Activated CD8-positive, alpha-beta T cell treated with anti-CD3 and anti-CD28 coated beads for 36 hours (primary cell): ENCODE measurements at regions not wholly inside any gene's neighbourhood (a gene's known extent, or its start where the extent isn't known, plus 50 kb on each side); places are given as distances from the start of the nearest gene placed in this dataset.

Experiments
- ATAC-seq: fragments of 200-7000 bp; cut with Tn5 transposase; one replicate; pipeline ENCODE4 v1.10.0; 2021; ENCODE audit warnings: mild to moderate bottlenecking, moderate library complexity
- CTCF ChIA-PET: fragments of 350-600 bp; sonication (Branson Sonifier 250); formaldehyde crosslinking; loops from one replicate; lab custom pipeline; 2021; ENCODE audit warnings: antibody characterized with exemption; lab: Charles Lee
- POLR2A ChIA-PET: fragments of 350-600 bp; sonication (Branson Sonifier 250); formaldehyde crosslinking; loops from one replicate; lab custom pipeline; 2021; ENCODE audit warnings: antibody characterized with exemption; lab: Charles Lee
- DNase-seq: peaks from one replicate; pipeline ENCODE4 v3.0.0-alpha.2; 2020
- H3K27ac Mint-ChIP-seq: one replicate; pipeline ENCODE4 v1.8.0; 2021; ENCODE audit warnings: mild to moderate bottlenecking, mixed read lengths
- H3K27me3 Mint-ChIP-seq: one replicate; pipeline ENCODE4 v1.8.0; 2021; ENCODE audit warnings: mixed read lengths
- H3K36me3 Mint-ChIP-seq: one replicate; pipeline ENCODE4 v1.8.0; 2021; ENCODE audit warnings: low read depth, mixed read lengths
- H3K4me1 Mint-ChIP-seq: one replicate; pipeline ENCODE4 v1.8.0; 2021; ENCODE audit warnings: low read depth, mixed read lengths
- H3K4me3 Mint-ChIP-seq: one replicate; pipeline ENCODE4 v1.8.0; 2021; ENCODE audit warnings: mild to moderate bottlenecking, moderate library complexity, mixed read lengths
- H3K9me3 Mint-ChIP-seq: one replicate; pipeline ENCODE4 v1.8.0; 2021; ENCODE audit warnings: mixed read lengths
- CTCF ChIP-seq: fragments of 200-600 bp; IDR thresholded peaks from one replicate; pipeline ENCODE4 v1.8.0; 2022; ENCODE audit warnings: antibody characterized with exemption, mild to moderate bottlenecking
- intact Hi-C: fragments of 100-400 bp; cut with micrococcal nuclease; formaldehyde crosslinking; loops from one replicate; pipeline ENCODE4 v1.10.0; 2022

- POLR2A ChIA-PET = no interaction called here
- no peaks in the 10 kb centered on the region for H3K36me3 Mint-ChIP-seq
- intact Hi-C loops = no loop called here
Observed at GRCh38 chr13:110028838-110029621, 242.6 kb upstream of the IRS2 start.

GRCh38 chr13:110028311-110028710, 241.9 kb upstream of the IRS2 start:
- Mint-ChIP-seq H3K9me3 (no peaks in the 10 kb centered on the region), H3K27me3 (no peaks in the 10 kb centered on the region), H3K27ac (no peak overlapping the region), H3K36me3 (no peaks in the 10 kb centered on the region), H3K4me3 (no peak overlapping the region), H3K4me1 (no peaks in the 10 kb centered on the region)
- TF ChIP-seq CTCF = no peak
- intact Hi-C loops = no loop called here
- POLR2A ChIA-PET = no interaction called here
- ATAC-seq = no peak
- no peak for DNase-seq
- CTCF ChIA-PET = no interaction called here

More at GRCh38 chr13:110028838-110029621, 242.6 kb upstream of the IRS2 start:
- H3K4me3 Mint-ChIP-seq = no peak overlapping the region
- no peak for ATAC-seq
- CTCF ChIA-PET = no interaction called here
- H3K9me3 Mint-ChIP-seq = no peaks in the 10 kb centered on the region
- DNase-seq = no peak
- TF ChIP-seq CTCF = no peak
- no peaks in the 10 kb centered on the region for H3K27me3 Mint-ChIP-seq
- no peak overlapping the region for H3K27ac Mint-ChIP-seq
- no peaks in the 10 kb centered on the region for H3K4me1 Mint-ChIP-seq

GRCh38 chr13:110027470-110028240, 241.3 kb upstream of the IRS2 start:
- Mint-ChIP-seq H3K27ac (no peak overlapping the region), H3K9me3 (no peaks in the 10 kb centered on the region), H3K4me3 (no peak overlapping the region), H3K36me3 (no peaks in the 10 kb centered on the region), H3K4me1 (no peaks in the 10 kb centered on the region), H3K27me3 (no peaks in the 10 kb centered on the region)
- no peak for DNase-seq
- ChIA-PET POLR2A (no interaction called here), CTCF (no interaction called here)
- intact Hi-C loops = no loop called here
- no peak for TF ChIP-seq CTCF
- no peak for ATAC-seq

GRCh38 chr13:110024645-110024980, 238.2 kb upstream of the IRS2 start:
- Mint-ChIP-seq H3K4me3 (no peak overlapping the region), H3K36me3 (no peaks in the 10 kb centered on the region), H3K27me3 (peaks cover 4% of the 10 kb centered on the region), H3K9me3 (no peaks in the 10 kb centered on the region), H3K4me1 (no peaks in the 10 kb centered on the region), H3K27ac (no peak overlapping the region)
- CTCF ChIA-PET = no interaction called here
- TF ChIP-seq CTCF = no peak
- ATAC-seq (no peak), DNase-seq (no peak)
- intact Hi-C loops = no loop called here
- POLR2A ChIA-PET = no interaction called here
